ENCODE measurements at regions not wholly inside any gene's neighbourhood (a gene's known extent, or its start where the extent isn't known, plus 50 kb on each side); places are given as distances from the start of the nearest gene placed in this dataset.

GRCh38 chr13:74206855-74207254, 72.7 kb upstream of the KLF12 start:
- Histone ChIP-seq H3K4me3 (ENCODE audit: low read depth in 1 of 2, low read length in 1 of 2) (no peak overlapping the region), H3K27me3 (no peaks in the 10 kb centered on the region), H3K36me3 (no peaks in the 10 kb centered on the region), H3K9me3 (no peaks in the 10 kb centered on the region), H3K4me1 (ENCODE audit: control insufficient read depth in 1 of 2, insufficient read depth in 1 of 2, low read depth in 1 of 2, low read length in 1 of 2) (no peaks in the 10 kb centered on the region), H3K27ac (no peak overlapping the region)
- TF ChIP-seq CTCF (IDR thresholded peaks at IDR 0.05), result no peak

- H3K36me3 ChIP-seq, result no peaks in the 10 kb centered on the region
- H3K4me3 ChIP-seq (ENCODE audit: low read depth in 1 of 2, low read length in 1 of 2), result no peak overlapping the region
- no peak overlapping the region for H3K27ac ChIP-seq
- no peaks in the 10 kb centered on the region for H3K9me3 ChIP-seq
- no peaks in the 10 kb centered on the region for H3K27me3 ChIP-seq
- no peaks in the 10 kb centered on the region for H3K4me1 ChIP-seq (ENCODE audit: control insufficient read depth in 1 of 2, insufficient read depth in 1 of 2, low read depth in 1 of 2, low read length in 1 of 2)
- no peak for TF ChIP-seq CTCF (IDR thresholded peaks at IDR 0.05)
Measured at GRCh38 chr13:74206061-74206561, 71.9 kb upstream of the KLF12 start.

GRCh38 chr13:74205313-74205690, 71.1 kb upstream of the KLF12 start:
- Histone ChIP-seq H3K27ac (no peak overlapping the region), H3K9me3 (no peaks in the 10 kb centered on the region)

GRCh38 chr13:74204602-74205312, 70.6 kb upstream of the KLF12 start:
- Histone ChIP-seq H3K4me1 (ENCODE audit: control insufficient read depth in 1 of 2, insufficient read depth in 1 of 2, low read depth in 1 of 2, low read length in 1 of 2) (no peaks in the 10 kb centered on the region), H3K27me3 (no peaks in the 10 kb centered on the region), H3K9me3 (no peaks in the 10 kb centered on the region), H3K4me3 (ENCODE audit: low read depth in 1 of 2, low read length in 1 of 2) (no peak overlapping the region), H3K27ac (no peak overlapping the region), H3K36me3 (no peaks in the 10 kb centered on the region)
- TF ChIP-seq CTCF (IDR thresholded peaks at IDR 0.05), result no peak

More at GRCh38 chr13:74205313-74205690, 71.1 kb upstream of the KLF12 start:
- no peak for TF ChIP-seq CTCF (IDR thresholded peaks at IDR 0.05)
- Histone ChIP-seq H3K4me3 (ENCODE audit: low read depth in 1 of 2, low read length in 1 of 2) (no peak overlapping the region), H3K36me3 (no peaks in the 10 kb centered on the region), H3K27me3 (no peaks in the 10 kb centered on the region), H3K4me1 (ENCODE audit: control insufficient read depth in 1 of 2, insufficient read depth in 1 of 2, low read depth in 1 of 2, low read length in 1 of 2) (no peaks in the 10 kb centered on the region)

GRCh38 chr13:74203576-74203975, 69.4 kb upstream of the KLF12 start:
- Histone ChIP-seq H3K4me1 (ENCODE audit: control insufficient read depth in 1 of 2, insufficient read depth in 1 of 2, low read depth in 1 of 2, low read length in 1 of 2) (no peaks in the 10 kb centered on the region), H3K9me3 (no peaks in the 10 kb centered on the region), H3K36me3 (no peaks in the 10 kb centered on the region), H3K27ac (no peak overlapping the region), H3K27me3 (no peaks in the 10 kb centered on the region), H3K4me3 (ENCODE audit: low read depth in 1 of 2, low read length in 1 of 2) (no peak overlapping the region)
- no peak for TF ChIP-seq CTCF (IDR thresholded peaks at IDR 0.05)
